ENCODE measurements at regions not wholly inside any gene's neighbourhood (a gene's known extent, or its start where the extent isn't known, plus 50 kb on each side); places are given as distances from the start of the nearest gene placed in this dataset.

GRCh38 chr13:65932587-65933239 lies 1297.4 kb downstream of the PCDH9 start:
- POLR2A ChIA-PET: no interaction called here
- Histone ChIP-seq H3K9me3 (ENCODE audit: low read length) (no peaks in the 10 kb centered on the region), H3K36me3 (replicated peaks in 1 of 2; ENCODE audit: control insufficient read depth in 1 of 2, insufficient read depth in 2 of 2, low read length in 2 of 2) (no peaks in the 10 kb centered on the region), H3K79me2 (ENCODE audit: insufficient read depth, low read length) (no peaks in the 10 kb centered on the region), H3K4me1 (ENCODE audit: insufficient read depth, low read length) (no peaks in the 10 kb centered on the region), H3K27me3 (ENCODE audit: control insufficient read depth in 1 of 2, insufficient read depth in 2 of 2, low read length in 2 of 2) (no peaks in the 10 kb centered on the region), H3K4me2 (ENCODE audit: low read depth, low read length) (no peak overlapping the region), H3K27ac (ENCODE audit: extremely low read length, insufficient read depth, low read length) (no peak overlapping the region), H2AFZ (ENCODE audit: low read length) (no peak overlapping the region), H4K20me1 (ENCODE audit: insufficient read depth, low read length) (no peaks in the 10 kb centered on the region), H3K4me3 (replicated peaks in 1 of 3; ENCODE audit: insufficient read depth in 1 of 3, low read depth in 2 of 3, low read length in 3 of 3) (no peak overlapping the region), H3K9ac (ENCODE audit: insufficient read depth, low read depth, low read length) (no peak overlapping the region)
- ATAC-seq (no peak), DNase-seq (ENCODE audit: low spot score) (no peak), FAIRE-seq (no peak)
- TF ChIP-seq ZFP36L2 (CRISPR knock-in tag; IDR thresholded peaks at IDR 0.05) (no peak), ZMYM3 (CRISPR knock-in tag; IDR thresholded peaks at IDR 0.05) (no peak), ZNF281 (CRISPR knock-in tag; IDR thresholded peaks at IDR 0.05; ENCODE audit: borderline replicate concordance) (no peak), GATA4 (IDR thresholded peaks at IDR 0.05; ENCODE audit: borderline replicate concordance, low read depth) (no peak), ZNF18 (CRISPR knock-in tag; IDR thresholded peaks at IDR 0.05; ENCODE audit: insufficient replicate concordance) (no peak), ZNF318 (CRISPR knock-in tag; IDR thresholded peaks at IDR 0.05) (no peak), MLLT10 (CRISPR knock-in tag; IDR thresholded peaks at IDR 0.05) (no peak)
- intact Hi-C loops (cut with micrococcal nuclease; ENCODE audit: unreplicated experiment): no loop called here
- no TSS peak for BruUV-seq (replicated peaks)
- in situ Hi-C loops (cut with HindIII; ENCODE audit: extremely low pct_ligation_motif_present, low pct_unique_long_range_greater_than_20kb): no loop called here
- 2% methylated on average over 4 of the region's 4 CpGs for WGBS (ENCODE audit: low lambda C conversion rate)
- CTCF ChIA-PET (ENCODE audit: low intra/inter-chr PET ratio, low total read pairs): no interaction called here
